ENCODE measurements at regions not wholly inside any gene's neighbourhood (a gene's known extent, or its start where the extent isn't known, plus 50 kb on each side); places are given as distances from the start of the nearest gene placed in this dataset.

DNA sequence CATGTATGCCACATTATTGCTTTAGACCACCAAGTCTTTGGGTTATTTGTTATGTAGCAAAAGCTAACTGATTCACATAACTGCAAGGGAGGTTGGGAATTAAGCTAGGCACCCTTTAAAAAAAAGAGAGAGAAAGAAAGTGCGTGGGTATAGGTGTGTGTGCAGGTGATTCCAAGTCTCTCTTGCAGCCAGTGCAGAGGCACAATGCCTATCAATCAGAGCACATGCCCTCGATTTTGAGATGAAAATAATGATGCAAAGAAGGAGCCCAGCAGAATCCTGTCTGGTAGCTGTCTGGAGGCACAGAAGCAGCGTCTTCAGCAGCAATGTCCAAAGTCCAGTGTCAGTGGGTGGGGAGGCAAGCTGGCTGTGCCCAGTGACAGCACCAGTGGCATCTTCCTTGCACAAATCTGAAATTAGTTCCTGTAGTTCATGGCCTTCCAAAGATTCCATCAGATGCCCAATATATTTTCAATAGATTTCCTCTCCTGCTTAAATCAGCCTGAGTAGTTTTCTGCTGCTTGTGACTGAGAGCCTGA is 62.4 kb upstream of the TBPL2 start:
- TF ChIP-seq SPI1 (IDR thresholded peaks at IDR 0.05; ENCODE audit: low read depth, low read length) = no peak
- TF ChIP-seq POLR2A (IDR thresholded peaks at IDR 0.05; ENCODE audit: low read depth, low read length) = no peak
- TF ChIP-seq PAX5 (IDR thresholded peaks at IDR 0.05; ENCODE audit: insufficient read depth, low read length, severe bottlenecking) = no peak
- TF ChIP-seq POLR2AphosphoS5 (IDR thresholded peaks at IDR 0.05; ENCODE audit: low read depth, low read length) = no peak
- TF ChIP-seq TAF1 (IDR thresholded peaks at IDR 0.05; ENCODE audit: low read depth, low read length) = no peak
- TF ChIP-seq POU2F2 (IDR thresholded peaks at IDR 0.05; ENCODE audit: low read depth, low read length) = no peak

Measured in GM12891 (cell line).